SHP77 treated with DMSO at 0.1 percent for 48 hours (cell line): ENCODE measurements at regions not wholly inside any gene's neighbourhood (a gene's known extent, or its start where the extent isn't known, plus 50 kb on each side); places are given as distances from the start of the nearest gene placed in this dataset.
"Not testable (repeated sequence)": the region's sequence is repeated elsewhere in the genome, so short reads cannot be mapped to it uniquely, and the experiment has no call there.

Source experiments
- DNase-seq: peaks from one replicate; lab custom pipeline; 2025; lab: John Stamatoyannopoulos, UW

GRCh38 chr4:79547851-79548250 lies 139.8 kb upstream of the GK2 start:
- no peak for DNase-seq

- DNase-seq = not testable (repeated sequence)
Measured at GRCh38 chr4:79545292-79545691, 137.3 kb upstream of the GK2 start.

- no peak for DNase-seq
Measured at GRCh38 chr4:79540143-79540542, 132.1 kb upstream of the GK2 start.

GRCh38 chr4:79535516-79535915 lies 127.5 kb upstream of the GK2 start:
- no peak for DNase-seq

- no peak for DNase-seq
Measured at GRCh38 chr4:79528241-79528706, 120.2 kb upstream of the GK2 start.

GRCh38 chr4:79526641-79527565 lies 118.9 kb upstream of the GK2 start:
- no peak for DNase-seq

GRCh38 chr4:79516114-79516513 lies 108.1 kb upstream of the GK2 start:
- no peak for DNase-seq

GRCh38 chr4:79514621-79515329 lies 106.7 kb upstream of the GK2 start:
- DNase-seq = no peak

GRCh38 chr4:79513576-79513975 lies 105.5 kb upstream of the GK2 start:
- no peak for DNase-seq

GRCh38 chr4:79512363-79512762 lies 104.3 kb upstream of the GK2 start:
- DNase-seq = no peak

GRCh38 chr4:79502081-79502480 lies 94.1 kb upstream of the GK2 start:
- DNase-seq = no peak

- DNase-seq = no peak
Measured at GRCh38 chr4:79498282-79498681, 90.3 kb upstream of the GK2 start.

- no peak for DNase-seq
Measured at GRCh38 chr4:79497001-79497400, 89.0 kb upstream of the GK2 start.

- no peak for DNase-seq
Measured at GRCh38 chr4:79495447-79495846, 87.4 kb upstream of the GK2 start.

- no peak for DNase-seq
Measured at GRCh38 chr4:79492148-79492547, 84.1 kb upstream of the GK2 start.

GRCh38 chr4:79489506-79489905 lies 81.5 kb upstream of the GK2 start:
- no peak for DNase-seq

GRCh38 chr4:79476196-79476595 lies 68.2 kb upstream of the GK2 start:
- DNase-seq = no peak

- no peak for DNase-seq
Measured at GRCh38 chr4:79473439-79473724, 65.4 kb upstream of the GK2 start.

GRCh38 chr4:79472693-79473438 lies 64.8 kb upstream of the GK2 start:
- peak; percentile 3 for DNase-seq

- no peak for DNase-seq
Measured at GRCh38 chr4:79472036-79472435, 64.0 kb upstream of the GK2 start.

- no peak for DNase-seq
Measured at GRCh38 chr4:79471309-79471708, 63.3 kb upstream of the GK2 start.

GRCh38 chr4:79467246-79467932 lies 59.4 kb upstream of the GK2 start:
- DNase-seq = no peak
